ENCODE measurements at regions not wholly inside any gene's neighbourhood (a gene's known extent, or its start where the extent isn't known, plus 50 kb on each side); places are given as distances from the start of the nearest gene placed in this dataset.
A peak's percentile ranks its signal among the peaks of the same experiment; 100 is the strongest.

- TF ChIP-seq CTCF (IDR thresholded peaks at IDR 0.05) (no peak), ZFX (IDR thresholded peaks at IDR 0.05; ENCODE audit: borderline replicate concordance) (no peak)
- peak overlapping the region; percentile 4; the same call in 1 of the 2 replicates for H3K27ac ChIP-seq
Measured at GRCh38 chr5:28215091-28215490, 1176.7 kb upstream of the CDH9 start.

GRCh38 chr5:28214292-28214691 is 1175.9 kb upstream of the CDH9 start:
- H3K27ac ChIP-seq: no peak overlapping the region
- TF ChIP-seq ZFX (IDR thresholded peaks at IDR 0.05; ENCODE audit: borderline replicate concordance): no peak
- TF ChIP-seq CTCF (IDR thresholded peaks at IDR 0.05): no peak

GRCh38 chr5:28208356-28208755 is 1170.0 kb upstream of the CDH9 start:
- TF ChIP-seq ZFX (IDR thresholded peaks at IDR 0.05; ENCODE audit: borderline replicate concordance) (no peak), CTCF (IDR thresholded peaks at IDR 0.05) (no peak)
- no peak overlapping the region for H3K27ac ChIP-seq

- H3K27ac ChIP-seq: peak overlapping the region; percentile 30
- TF ChIP-seq ZFX (IDR thresholded peaks at IDR 0.05; ENCODE audit: borderline replicate concordance): no peak
- no peak for TF ChIP-seq CTCF (IDR thresholded peaks at IDR 0.05)
Measured at GRCh38 chr5:28190011-28190410, 1151.6 kb upstream of the CDH9 start.

- TF ChIP-seq ZFX (IDR thresholded peaks at IDR 0.05; ENCODE audit: borderline replicate concordance): no peak
- TF ChIP-seq CTCF (IDR thresholded peaks at IDR 0.05): no peak
- H3K27ac ChIP-seq: no peak overlapping the region
Measured at GRCh38 chr5:28174691-28175090, 1136.3 kb upstream of the CDH9 start.

- H3K27ac ChIP-seq: no peak overlapping the region
- TF ChIP-seq CTCF (IDR thresholded peaks at IDR 0.05) (no peak), ZFX (IDR thresholded peaks at IDR 0.05; ENCODE audit: borderline replicate concordance) (no peak)
Measured at GRCh38 chr5:28165096-28165495, 1126.7 kb upstream of the CDH9 start.

GRCh38 chr5:28164568-28164967 is 1126.2 kb upstream of the CDH9 start:
- TF ChIP-seq ZFX (IDR thresholded peaks at IDR 0.05; ENCODE audit: borderline replicate concordance) (no peak), CTCF (IDR thresholded peaks at IDR 0.05) (no peak)
- no peak overlapping the region for H3K27ac ChIP-seq
